ENCODE measurements at regions not wholly inside any gene's neighbourhood (a gene's known extent, or its start where the extent isn't known, plus 50 kb on each side); places are given as distances from the start of the nearest gene placed in this dataset.

GRCh38 chr2:56671973-56672569, 488.3 kb downstream of the CCDC85A start:
- peak; percentile 10 for TF ChIP-seq CTCF (IDR thresholded peaks at IDR 0.05; ENCODE audit: low read length, missing control alignments)
- DNase-seq (ENCODE audit: low read depth): peak; percentile 23
- H3K4me3 ChIP-seq (replicated peaks; ENCODE audit: low read depth, low read length): no peak overlapping the region

- H3K4me3 ChIP-seq (replicated peaks; ENCODE audit: low read depth, low read length): no peak overlapping the region
- no peak for TF ChIP-seq CTCF (IDR thresholded peaks at IDR 0.05; ENCODE audit: low read length, missing control alignments)
- no peak for DNase-seq (ENCODE audit: low read depth)
Observed at GRCh38 chr2:56674084-56674483, 490.3 kb downstream of the CCDC85A start.

- no peak overlapping the region for H3K4me3 ChIP-seq (replicated peaks; ENCODE audit: low read depth, low read length)
- no peak for TF ChIP-seq CTCF (IDR thresholded peaks at IDR 0.05; ENCODE audit: low read length, missing control alignments)
- no peak for DNase-seq (ENCODE audit: low read depth)
Observed at GRCh38 chr2:56676966-56677365, 493.2 kb downstream of the CCDC85A start.

- no peak for TF ChIP-seq CTCF (IDR thresholded peaks at IDR 0.05; ENCODE audit: low read length, missing control alignments)
- peak; percentile 61 for DNase-seq (ENCODE audit: low read depth)
- H3K4me3 ChIP-seq (replicated peaks; ENCODE audit: low read depth, low read length): no peak overlapping the region
Observed at GRCh38 chr2:56680971-56681631, 497.3 kb downstream of the CCDC85A start.

- no peak for TF ChIP-seq CTCF (IDR thresholded peaks at IDR 0.05; ENCODE audit: low read length, missing control alignments)
- DNase-seq (ENCODE audit: low read depth): peak; percentile 63
Observed at GRCh38 chr2:56681659-56682396, 498.0 kb downstream of the CCDC85A start.

GRCh38 chr2:56682397-56682760, 498.6 kb downstream of the CCDC85A start:
- peak; percentile 51 for DNase-seq (ENCODE audit: low read depth)
- no peak overlapping the region for H3K4me3 ChIP-seq (replicated peaks; ENCODE audit: low read depth, low read length)
- no peak for TF ChIP-seq CTCF (IDR thresholded peaks at IDR 0.05; ENCODE audit: low read length, missing control alignments)

More at GRCh38 chr2:56681659-56682396, 498.0 kb downstream of the CCDC85A start:
- H3K4me3 ChIP-seq (replicated peaks; ENCODE audit: low read depth, low read length): no peak overlapping the region

All from fibroblast of pulmonary artery (primary cell).